ENCODE measurements at regions not wholly inside any gene's neighbourhood (a gene's known extent, or its start where the extent isn't known, plus 50 kb on each side); places are given as distances from the start of the nearest gene placed in this dataset.
A peak's percentile ranks its signal among the peaks of the same experiment; 100 is the strongest.

GRCh38 chr2:242075696-242076095 is 206.2 kb downstream of the RTP5 start:
- TF ChIP-seq TEAD4 (IDR thresholded peaks at IDR 0.05): peak; percentile 51
- no peak for TF ChIP-seq REST (IDR thresholded peaks at IDR 0.05; ENCODE audit: low read depth)
- TF ChIP-seq EP300 (IDR thresholded peaks at IDR 0.05; ENCODE audit: borderline replicate concordance): peak; percentile 23; the same call in 1 of the 2 replicates
- peak; percentile 81 for TF ChIP-seq NFIC (IDR thresholded peaks at IDR 0.05)
- TF ChIP-seq MAX (IDR thresholded peaks at IDR 0.05): no peak
- TF ChIP-seq CEBPB (IDR thresholded peaks at IDR 0.05): no peak
- TF ChIP-seq YY1 (IDR thresholded peaks at IDR 0.05; ENCODE audit: low read depth): no peak
- TF ChIP-seq RAD21 (IDR thresholded peaks at IDR 0.05; ENCODE audit: low read depth): no peak
- no peak for TF ChIP-seq TCF12 (IDR thresholded peaks at IDR 0.05; ENCODE audit: low read depth)
- TF ChIP-seq CREB1 (IDR thresholded peaks at IDR 0.05; ENCODE audit: low read depth): no peak
- no peak for TF ChIP-seq USF1 (IDR thresholded peaks at IDR 0.05)
- TF ChIP-seq FOXM1 (IDR thresholded peaks at IDR 0.05; ENCODE audit: borderline replicate concordance, low read depth): no peak
- TF ChIP-seq TAF1 (IDR thresholded peaks at IDR 0.05; ENCODE audit: low read depth): no peak
- TF ChIP-seq EGR1 (IDR thresholded peaks at IDR 0.05): no peak

Data from Ishikawa (cell line).